K562 (cell line): ENCODE measurements at regions not wholly inside any gene's neighbourhood (a gene's known extent, or its start where the extent isn't known, plus 50 kb on each side); places are given as distances from the start of the nearest gene placed in this dataset.

ENCODE experiments used
- ATAC-seq: fragments of 200-7000 bp; cut with Tn5 transposase; 3 replicates; pipeline ENCODE4 v1.9.1; 2020; ENCODE audit warnings: moderate library complexity
- BruUV-seq: library from RNA; stranded (reverse); fragments of 400-500 nt; replicated peaks from 2 replicates; lab custom pipeline; 2021; lab: Mats Ljungman, UMichigan
- CTCF ChIA-PET: fragments of 300-600 bp; formaldehyde crosslinking; extraction: SDS; loops from one replicate; lab custom pipeline; 2021; ENCODE audit warnings: low intra/inter-chr PET ratio; lab: Yijun Ruan, JAX
- POLR2A ChIA-PET: fragments of 300-600, 350-650 bp; sonication (Branson Sonifier 250); formaldehyde crosslinking; extraction: SDS; loops from one replicate; lab custom pipeline; 2021; ENCODE audit warnings: antibody characterized with exemption, inconsistent platforms; lab: Yijun Ruan, JAX
- DNase-seq, 4 experiments: peaks; one replicate each; pipeline versions ENCODE4 v3.0.0 to v3.0.0-alpha.2; 2011 to 2018; ENCODE audit warnings: low spot score in 3 of 4, mixed read lengths in 3 of 4; ENCODE audit errors: extremely low read depth in 1 of 4
- FAIRE-seq: peaks from 2 replicates; lab custom pipeline; 2011; peaks lifted over from hg19 to GRCh38; lab: Jason Lieb, UNC
- H2AFZ ChIP-seq: 2 replicates; pipeline ENCODE4 v1.6.0; 2011; ENCODE audit warnings: low read depth, low read length, control low read depth, inconsistent platforms
- H3K27ac ChIP-seq: fragments of 200-600 bp; 3 replicates; pipeline ENCODE4 v1.8.0; 2011; ENCODE audit warnings: low read depth, mild to moderate bottlenecking, control low read depth, inconsistent platforms, low read length, moderate library complexity, mixed read lengths; ENCODE audit errors: extremely low read depth
- H3K27me3 ChIP-seq, 2 experiments: fragments of 300-600 bp in 1 of 2; 2 replicates in 1 of 2; 3 replicates in 1 of 2; pipeline versions ENCODE4 v1.6.0 to v1.8.0; 2011; ENCODE audit warnings: inconsistent platforms in 2 of 2, low read length in 2 of 2, mild to moderate bottlenecking in 1 of 2, mixed read lengths in 1 of 2, moderate library complexity in 1 of 2; ENCODE audit not compliant: control insufficient read depth in 2 of 2, insufficient read depth in 2 of 2
- H3K36me3 ChIP-seq: fragments of 300-600 bp; 3 replicates; pipeline ENCODE4 v1.8.0; 2011; ENCODE audit warnings: mild to moderate bottlenecking, low read length, inconsistent platforms; ENCODE audit not compliant: control insufficient read depth, insufficient read depth
- H3K4me1 ChIP-seq, 2 experiments: fragments of 200-600 bp in 1 of 2; replicated peaks in 1 of 2; 2 replicates in 1 of 2; 3 replicates in 1 of 2; pipeline versions ENCODE4 v1.5.1 to v1.8.0; 2011; ENCODE audit warnings: inconsistent platforms in 2 of 2, low read length in 2 of 2, mild to moderate bottlenecking in 1 of 2, mixed read lengths in 1 of 2, moderate library complexity in 1 of 2; ENCODE audit not compliant: control insufficient read depth in 2 of 2, insufficient read depth in 2 of 2
- H3K4me2 ChIP-seq: 2 replicates; pipeline ENCODE4 v1.6.1; 2011; ENCODE audit warnings: low read length, control low read depth, inconsistent platforms, mixed read lengths; ENCODE audit not compliant: insufficient read depth
- H3K4me3 ChIP-seq: fragments of 200-600 bp; sonication (generic), shearing (Covaris generic); 2 replicates; pipeline ENCODE4 v1.5.1; 2016; ENCODE audit warnings: control low read depth, inconsistent platforms
- H3K79me2 ChIP-seq: fragments of 200-600 bp; 3 replicates; pipeline ENCODE4 v1.8.0; 2011; ENCODE audit warnings: low read length, inconsistent platforms; ENCODE audit not compliant: control insufficient read depth, insufficient read depth
- H3K9ac ChIP-seq, 2 experiments: 2 replicates each; pipeline versions ENCODE4 v1.6.0 to v1.6.1; 2011; ENCODE audit warnings: low read depth in 2 of 2, low read length in 2 of 2, control low read depth in 1 of 2, inconsistent platforms in 1 of 2, mild to moderate bottlenecking in 1 of 2, mixed read lengths in 1 of 2; ENCODE audit not compliant: insufficient read depth in 1 of 2
- H3K9me1 ChIP-seq: one replicate; pipeline ENCODE4 v1.6.0; 2011; ENCODE audit warnings: inconsistent platforms, mild to moderate bottlenecking, low read length, moderate library complexity; ENCODE audit not compliant: control insufficient read depth, insufficient read depth
- H3K9me3 ChIP-seq: replicated peaks from 2 replicates; pipeline ENCODE4 v1.5.1; 2011; ENCODE audit warnings: low read depth, low read length, inconsistent platforms; ENCODE audit not compliant: control insufficient read depth, insufficient read depth
- H4K20me1 ChIP-seq: replicated peaks from 2 replicates; pipeline ENCODE4 v1.6.1; 2011; ENCODE audit warnings: low read length, inconsistent platforms, mixed read lengths; ENCODE audit not compliant: control insufficient read depth, insufficient read depth
- FIP1L1 ChIP-seq: fragments of 200-400 bp; formaldehyde crosslinking; IDR thresholded peaks from 2 replicates; pipeline ENCODE4 v1.6.1; 2018; ENCODE audit warnings: mild to moderate bottlenecking, low read depth, low read length; ENCODE audit not compliant: poor library complexity, severe bottlenecking
- HEY1 ChIP-seq: fragments of 250-450 bp; sonication (Bioruptor Pico); IDR thresholded peaks from 2 replicates; pipeline ENCODE4 v1.5.0; 2020; ENCODE audit warnings: mild to moderate bottlenecking, moderate library complexity, borderline replicate concordance
- KAT7 ChIP-seq: sonication (generic); formaldehyde crosslinking; IDR thresholded peaks from 2 replicates; pipeline ENCODE4 v1.8.0; 2022; ENCODE audit warnings: missing genetic modification reagents, mild to moderate bottlenecking, borderline replicate concordance
- ZBTB1 ChIP-seq: sonication (generic); formaldehyde crosslinking; IDR thresholded peaks from 2 replicates; pipeline ENCODE4 v1.8.1; 2023; ENCODE audit warnings: missing genetic modification reagents, low read depth, mild to moderate bottlenecking, borderline replicate concordance
- ZNF140 ChIP-seq: fragments of 250-450 bp; sonication (Bioruptor Pico); IDR thresholded peaks from 2 replicates; pipeline ENCODE4 v1.8.0; 2021; ENCODE audit warnings: moderate library complexity, mild to moderate bottlenecking, inconsistent platforms
- WGBS: fragments of 100-300 bp; shearing (Covaris generic); methylation state at CpG from one replicate; pipeline ENCODE4 v1.1.6; 2016; ENCODE audit warnings: low coverage, mixed read lengths; ENCODE audit not compliant: insufficient coverage; ENCODE audit errors: missing lambda C conversion rate; 5-methylcytosine and 5-hydroxymethylcytosine counted together
- in situ Hi-C: fragments of 300-500 bp; cut with MboI; formaldehyde crosslinking; loops from 4 replicates; pipeline ENCODE4 v1.15.0; 2018; ENCODE audit warnings: inconsistent platforms, mixed read lengths
- intact Hi-C: fragments of 100-400 bp; cut with micrococcal nuclease; formaldehyde crosslinking; loops from 2 replicates; pipeline ENCODE4 v1.14.2; 2022

DNA sequence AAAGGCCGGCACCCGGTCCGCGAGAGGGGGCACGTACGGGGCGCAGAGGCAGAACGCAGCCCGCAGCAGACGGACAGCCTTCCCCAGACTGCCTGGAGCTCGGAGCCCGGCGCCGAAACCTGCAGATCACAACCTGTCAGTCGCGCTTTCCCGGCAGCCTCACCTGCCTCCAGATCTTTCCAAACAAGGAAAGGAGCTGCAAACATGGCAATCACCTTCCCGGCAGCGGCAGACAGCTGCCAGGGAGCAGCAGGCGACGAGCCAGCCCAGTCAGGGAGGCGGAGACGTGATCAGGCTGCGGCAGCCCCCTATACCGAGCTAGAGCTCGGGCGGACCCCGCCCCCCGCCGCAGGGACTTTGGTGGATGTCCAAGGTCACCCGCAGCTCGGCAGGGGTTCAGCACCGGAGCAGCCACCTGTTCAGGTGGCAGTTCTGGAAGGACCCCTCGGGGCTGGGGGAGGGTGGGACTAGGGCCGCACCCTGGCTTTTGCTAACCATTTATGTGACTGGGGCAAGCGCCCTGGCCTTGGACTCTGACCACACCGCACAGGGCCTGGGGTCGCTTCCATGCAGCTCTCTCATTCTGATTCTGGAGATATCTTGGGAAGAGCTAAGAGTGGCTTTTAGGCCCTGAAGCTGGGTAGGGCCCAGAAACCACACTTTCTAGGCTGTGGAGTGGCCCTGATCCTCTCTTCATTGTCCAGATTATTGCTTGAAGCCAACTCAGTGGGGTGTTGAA, 143.8 kb downstream of the NECTIN1 start:
- peak overlapping the region; percentile 88 for H2AFZ ChIP-seq

More for the DNA sequence above, 143.8 kb downstream of the NECTIN1 start:
- H3K9ac ChIP-seq: peak overlapping the region in 1 of 2 experiments; percentile 87; a peak in 2 of 4 replicates
- no peaks in the 10 kb centered on the region for H3K36me3 ChIP-seq
- no TSS peak for BruUV-seq
- ATAC-seq: no peak
- intact Hi-C loops: no loop called here
- 38% methylated on average over 28 of the region's 38 CpGs for WGBS
- H3K79me2 ChIP-seq: no peaks in the 10 kb centered on the region
- H3K27me3 ChIP-seq: peaks cover 0 to 18% of the 10 kb centered on the region in 2 experiments; a peak in 2 of 5 replicates
- H3K9me1 ChIP-seq: no peaks in the 10 kb centered on the region
- H3K27ac ChIP-seq: no peak overlapping the region; the same call in 2 of the 3 replicates
- H3K4me3 ChIP-seq: peak overlapping the region; percentile 30; the same call in 1 of the 2 replicates
- no peaks in the 10 kb centered on the region for H4K20me1 ChIP-seq
- ChIA-PET POLR2A (interaction anchor here (1.1 to 2.2 kb wide), 2 partner anchors 9 to 10 kb away, joined by 6 to 10 read pairs; no protein-coding TSS in a partner anchor), CTCF (no interaction called here)
- in situ Hi-C loops: no loop called here
- no peak for DNase-seq
- TF ChIP-seq ZBTB1 (CRISPR knock-in tag) (0 out of 2 replicates have a peak, but pooled peaks have one; percentile 1), KAT7 (CRISPR knock-in tag) (0 out of 2 replicates have a peak, but pooled peaks have one; percentile 10), FIP1L1 (peak; percentile 12), ZNF140 (no peak), HEY1 (CRISPR knock-in tag) (no peak)
- H3K4me1 ChIP-seq: peaks cover 6 to 19% of the 10 kb centered on the region in 2 experiments
- no peak for FAIRE-seq
- H3K9me3 ChIP-seq: no peaks in the 10 kb centered on the region; the same call in 1 of the 2 replicates
- peak overlapping the region; percentile 12; the same call in 1 of the 2 replicates for H3K4me2 ChIP-seq
